GM21825 (cell line): ENCODE measurements at regions not wholly inside any gene's neighbourhood (a gene's known extent, or its start where the extent isn't known, plus 50 kb on each side); places are given as distances from the start of the nearest gene placed in this dataset.
A peak's percentile ranks its signal among the peaks of the same experiment; 100 is the strongest.
"Not testable (repeated sequence)": the region's sequence is repeated elsewhere in the genome, so short reads cannot be mapped to it uniquely, and the experiment has no call there.

Source experiments
- ATAC-seq: cut with Tn5 transposase; IDR thresholded peaks from one replicate; pipeline ENCODE4 v1.9.1; 2021; ENCODE audit warnings: mild to moderate bottlenecking, moderate library complexity; ENCODE audit not compliant: unreplicated experiment

GRCh38 chr9:31166516-31166915, 1217.9 kb upstream of the ACO1 start:
- ATAC-seq: no peak

- ATAC-seq: no peak
Measured at GRCh38 chr9:31168161-31168560, 1216.3 kb upstream of the ACO1 start.

GRCh38 chr9:31174681-31175080, 1209.8 kb upstream of the ACO1 start:
- no peak for ATAC-seq

- ATAC-seq: no peak
Measured at GRCh38 chr9:31183866-31184265, 1200.6 kb upstream of the ACO1 start.

- ATAC-seq: no peak
Measured at GRCh38 chr9:31185831-31186230, 1198.6 kb upstream of the ACO1 start.

GRCh38 chr9:31188496-31188895, 1195.9 kb upstream of the ACO1 start:
- ATAC-seq: no peak

GRCh38 chr9:31210978-31211570, 1173.4 kb upstream of the ACO1 start:
- no peak for ATAC-seq

- ATAC-seq: not testable (repeated sequence)
Measured at GRCh38 chr9:31229976-31230375, 1154.5 kb upstream of the ACO1 start.

- no peak for ATAC-seq
Measured at GRCh38 chr9:31232485-31232884, 1152.0 kb upstream of the ACO1 start.

- no peak for ATAC-seq
Measured at GRCh38 chr9:31236344-31236743, 1148.1 kb upstream of the ACO1 start.

GRCh38 chr9:31243386-31243785, 1141.1 kb upstream of the ACO1 start:
- ATAC-seq: no peak

GRCh38 chr9:31248156-31248555, 1136.3 kb upstream of the ACO1 start:
- no peak for ATAC-seq

GRCh38 chr9:31251386-31251785, 1133.1 kb upstream of the ACO1 start:
- ATAC-seq: no peak

- ATAC-seq: no peak
Measured at GRCh38 chr9:31253800-31254762, 1130.4 kb upstream of the ACO1 start.

GRCh38 chr9:31255211-31255610, 1129.2 kb upstream of the ACO1 start:
- ATAC-seq: no peak

GRCh38 chr9:31259824-31260223, 1124.6 kb upstream of the ACO1 start:
- no peak for ATAC-seq

GRCh38 chr9:31272456-31273295, 1111.8 kb upstream of the ACO1 start:
- no peak for ATAC-seq

GRCh38 chr9:31275419-31275818, 1109.0 kb upstream of the ACO1 start:
- no peak for ATAC-seq

- ATAC-seq: no peak
Measured at GRCh38 chr9:31290731-31291130, 1093.7 kb upstream of the ACO1 start.

- ATAC-seq: peak; percentile 81
Measured at GRCh38 chr9:31302620-31303418, 1081.6 kb upstream of the ACO1 start.

GRCh38 chr9:31304576-31304975, 1079.9 kb upstream of the ACO1 start:
- ATAC-seq: no peak
